ENCODE measurements at regions not wholly inside any gene's neighbourhood (a gene's known extent, or its start where the extent isn't known, plus 50 kb on each side); places are given as distances from the start of the nearest gene placed in this dataset.

GRCh38 chr3:177793451-177793850, 596.2 kb upstream of the TBL1XR1 start:
- no peak for TF ChIP-seq SIN3A (IDR thresholded peaks at IDR 0.05; ENCODE audit: borderline replicate concordance, insufficient read depth, low read length)
- no peak for TF ChIP-seq POLR2AphosphoS5 (IDR thresholded peaks at IDR 0.05; ENCODE audit: low read depth, low read length)
- TF ChIP-seq FOXP2 (optimal IDR thresholded peaks at IDR 0.05; ENCODE audit: borderline replicate concordance, extremely low read depth, extremely low read length, insufficient read depth): no peak

- TF ChIP-seq TAF1 (IDR thresholded peaks at IDR 0.05; ENCODE audit: borderline replicate concordance, insufficient read depth, low read length) (no peak), FOXP2 (optimal IDR thresholded peaks at IDR 0.05; ENCODE audit: borderline replicate concordance, extremely low read depth, extremely low read length, insufficient read depth) (no peak), POLR2AphosphoS5 (IDR thresholded peaks at IDR 0.05; ENCODE audit: low read depth, low read length) (no peak), REST (IDR thresholded peaks at IDR 0.05; ENCODE audit: insufficient read depth in 1 of 2, low read depth in 2 of 2, low read length in 2 of 2) (no peak), SIN3A (IDR thresholded peaks at IDR 0.05; ENCODE audit: borderline replicate concordance, insufficient read depth, low read length) (no peak)
These were observed 597.9 kb upstream of the TBL1XR1 start for GRCh38 chr3:177795216-177795615.

- no peak for TF ChIP-seq TAF1 (IDR thresholded peaks at IDR 0.05; ENCODE audit: borderline replicate concordance, insufficient read depth, low read length)
- no peak for TF ChIP-seq REST (IDR thresholded peaks at IDR 0.05; ENCODE audit: insufficient read depth in 1 of 2, low read depth in 2 of 2, low read length in 2 of 2)
- no peak for TF ChIP-seq SIN3A (IDR thresholded peaks at IDR 0.05; ENCODE audit: borderline replicate concordance, insufficient read depth, low read length)
- no peak for TF ChIP-seq FOXP2 (optimal IDR thresholded peaks at IDR 0.05; ENCODE audit: borderline replicate concordance, extremely low read depth, extremely low read length, insufficient read depth)
- no peak for TF ChIP-seq POLR2AphosphoS5 (IDR thresholded peaks at IDR 0.05; ENCODE audit: low read depth, low read length)
These were observed 598.6 kb upstream of the TBL1XR1 start for GRCh38 chr3:177795859-177796258.

GRCh38 chr3:177800561-177800960, 603.3 kb upstream of the TBL1XR1 start:
- TF ChIP-seq REST (IDR thresholded peaks at IDR 0.05; ENCODE audit: insufficient read depth in 1 of 2, low read depth in 2 of 2, low read length in 2 of 2): no peak
- TF ChIP-seq SIN3A (IDR thresholded peaks at IDR 0.05; ENCODE audit: borderline replicate concordance, insufficient read depth, low read length): no peak
- TF ChIP-seq FOXP2 (optimal IDR thresholded peaks at IDR 0.05; ENCODE audit: borderline replicate concordance, extremely low read depth, extremely low read length, insufficient read depth): no peak
- TF ChIP-seq TAF1 (IDR thresholded peaks at IDR 0.05; ENCODE audit: borderline replicate concordance, insufficient read depth, low read length): no peak
- no peak for TF ChIP-seq POLR2AphosphoS5 (IDR thresholded peaks at IDR 0.05; ENCODE audit: low read depth, low read length)

- TF ChIP-seq SIN3A (IDR thresholded peaks at IDR 0.05; ENCODE audit: borderline replicate concordance, insufficient read depth, low read length): no peak
- TF ChIP-seq TAF1 (IDR thresholded peaks at IDR 0.05; ENCODE audit: borderline replicate concordance, insufficient read depth, low read length): no peak
- TF ChIP-seq FOXP2 (optimal IDR thresholded peaks at IDR 0.05; ENCODE audit: borderline replicate concordance, extremely low read depth, extremely low read length, insufficient read depth): no peak
- no peak for TF ChIP-seq REST (IDR thresholded peaks at IDR 0.05; ENCODE audit: insufficient read depth in 1 of 2, low read depth in 2 of 2, low read length in 2 of 2)
- no peak for TF ChIP-seq POLR2AphosphoS5 (IDR thresholded peaks at IDR 0.05; ENCODE audit: low read depth, low read length)
These were observed 605.0 kb upstream of the TBL1XR1 start for GRCh38 chr3:177802151-177802900.
